HG03139 (cell line): ENCODE measurements at regions not wholly inside any gene's neighbourhood (a gene's known extent, or its start where the extent isn't known, plus 50 kb on each side); places are given as distances from the start of the nearest gene placed in this dataset.
A peak's percentile ranks its signal among the peaks of the same experiment; 100 is the strongest.

Experiments
- ATAC-seq: cut with Tn5 transposase; IDR thresholded peaks from one replicate; pipeline ENCODE4 v1.9.1; 2021; ENCODE audit not compliant: unreplicated experiment

- ATAC-seq: no peak
Observed at GRCh38 chr9:95733741-95734666, 141.5 kb upstream of the ERCC6L2 start.

GRCh38 chr9:95732802-95733688 is 142.4 kb upstream of the ERCC6L2 start:
- ATAC-seq: no peak

GRCh38 chr9:95731876-95732275 is 143.6 kb upstream of the ERCC6L2 start:
- ATAC-seq: no peak

DNA sequence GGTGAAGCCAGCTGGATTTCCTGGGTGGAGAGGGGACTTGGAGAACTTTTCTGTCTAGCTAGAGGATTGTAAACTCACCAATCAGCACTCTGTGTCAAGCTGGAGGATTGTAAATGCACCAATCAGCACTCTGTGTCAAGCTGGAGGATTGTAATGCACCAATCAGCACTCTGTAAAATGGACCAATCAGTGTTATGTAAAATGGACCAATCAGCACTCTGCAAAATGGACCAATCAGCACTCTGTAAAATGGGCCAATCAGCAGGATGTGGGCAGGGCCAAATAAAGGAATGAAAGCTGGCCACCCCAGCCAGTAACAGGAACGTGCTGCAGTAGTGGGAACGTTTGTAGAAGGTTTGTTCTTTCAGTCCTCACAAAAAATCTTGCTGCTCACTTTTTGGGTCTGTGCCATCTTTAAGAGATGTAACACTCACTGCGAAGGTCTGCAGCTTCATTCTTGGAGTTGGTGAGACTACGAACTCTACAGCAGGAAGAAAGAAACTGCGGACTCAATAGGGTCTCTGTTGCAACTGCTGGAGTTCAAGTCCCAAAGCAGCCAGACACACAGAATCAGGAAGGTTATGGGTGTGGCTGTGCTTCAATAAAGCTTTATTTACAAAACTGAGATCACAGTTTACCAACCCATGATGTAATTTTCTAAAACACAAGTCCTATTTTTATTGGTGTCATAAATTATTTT is 145.7 kb upstream of the ERCC6L2 start:
- no peak for ATAC-seq

DNA sequence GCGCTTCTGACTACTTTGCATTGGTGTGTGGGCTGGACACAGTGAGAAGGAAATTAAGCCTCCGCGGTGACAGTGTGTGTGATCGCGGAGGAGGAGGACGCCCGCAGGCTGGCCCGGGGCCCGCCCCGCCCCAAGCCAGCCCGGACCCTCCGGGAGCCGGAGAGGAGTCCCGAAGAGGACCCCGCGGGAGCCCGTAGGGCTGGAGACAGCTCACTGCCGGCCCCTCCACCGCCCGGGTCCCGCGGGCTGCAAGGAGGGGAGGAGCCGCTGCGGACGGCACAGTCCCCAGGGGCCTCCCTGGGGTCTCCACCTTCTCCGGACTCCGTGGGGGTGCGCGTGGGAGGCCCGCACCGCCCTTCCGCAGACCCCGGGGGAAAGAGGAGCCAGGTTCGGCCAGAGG is 146.4 kb upstream of the ERCC6L2 start:
- ATAC-seq: no peak

DNA sequence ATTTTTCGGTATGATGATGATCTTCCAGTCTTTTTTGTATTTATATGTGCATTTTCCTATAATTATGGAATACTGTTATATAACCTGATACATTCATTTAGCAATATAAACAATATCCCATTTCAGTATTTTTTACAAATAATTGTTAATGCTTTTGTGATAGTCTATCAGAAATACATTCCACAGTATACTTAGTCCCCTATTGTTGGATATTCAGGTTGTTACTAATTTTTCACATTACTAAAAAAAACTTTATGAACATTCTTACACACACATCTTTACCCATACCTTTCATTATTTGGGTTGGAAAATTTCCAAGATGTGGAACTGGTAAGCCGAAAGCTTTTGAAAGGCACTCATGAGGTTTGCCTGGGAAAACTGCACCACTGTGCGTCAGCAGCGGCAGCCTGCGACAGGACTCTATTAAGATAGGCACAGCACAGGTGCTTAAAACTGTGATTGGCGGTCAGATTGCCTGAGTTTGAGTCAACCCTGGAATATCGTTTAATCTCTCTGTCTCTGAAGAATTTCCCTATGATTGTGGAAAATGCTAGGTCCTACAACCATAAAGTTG is 147.5 kb upstream of the ERCC6L2 start:
- ATAC-seq: no peak

DNA sequence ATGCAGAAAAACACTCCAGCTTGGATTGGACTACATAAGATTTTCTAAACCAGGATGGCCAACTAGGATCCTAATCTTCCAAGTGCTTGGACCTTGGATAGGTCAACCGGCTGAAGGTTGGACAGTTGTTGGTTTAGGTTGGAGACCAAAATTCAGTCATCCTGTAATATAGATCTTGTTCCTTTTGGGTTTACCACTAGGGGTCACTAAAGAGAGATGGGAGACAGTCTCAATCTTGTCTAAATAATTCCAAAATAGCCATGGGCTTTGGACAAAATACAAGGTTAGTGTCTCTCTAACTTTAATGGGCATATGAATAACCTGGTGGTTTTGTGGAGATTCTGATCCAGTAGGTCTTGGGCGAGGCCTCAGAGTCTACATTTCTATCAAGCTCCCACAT is 148.7 kb upstream of the ERCC6L2 start:
- ATAC-seq: no peak

- peak; percentile 20 for ATAC-seq
Observed at GRCh38 chr9:95725045-95725444, 150.4 kb upstream of the ERCC6L2 start.

- ATAC-seq: peak; percentile 92
Observed at GRCh38 chr9:95724253-95724991, 151.1 kb upstream of the ERCC6L2 start.

DNA sequence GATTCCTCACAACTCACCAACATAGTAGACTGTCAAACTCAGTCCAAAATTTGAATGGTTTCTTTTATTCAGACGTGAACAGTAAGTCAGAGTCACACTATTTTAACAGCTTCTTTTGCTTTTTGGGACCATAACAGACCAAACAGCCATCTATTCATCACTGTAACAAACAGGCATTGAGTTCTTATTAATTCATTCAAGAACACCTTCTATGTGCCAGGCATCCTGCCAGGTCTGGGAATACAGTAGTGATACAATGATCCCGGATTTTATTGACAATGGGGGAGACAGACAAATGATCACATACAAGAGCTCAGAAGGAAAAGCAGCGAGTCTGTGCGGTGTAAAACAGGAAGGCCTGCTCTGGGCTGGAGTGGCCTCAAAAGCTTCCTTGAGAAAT is 153.3 kb upstream of the ERCC6L2 start:
- ATAC-seq: no peak

- no peak for ATAC-seq
Observed at GRCh38 chr9:95721061-95721531, 154.4 kb upstream of the ERCC6L2 start.

GRCh38 chr9:95720496-95720895 is 155.0 kb upstream of the ERCC6L2 start:
- ATAC-seq: no peak

DNA sequence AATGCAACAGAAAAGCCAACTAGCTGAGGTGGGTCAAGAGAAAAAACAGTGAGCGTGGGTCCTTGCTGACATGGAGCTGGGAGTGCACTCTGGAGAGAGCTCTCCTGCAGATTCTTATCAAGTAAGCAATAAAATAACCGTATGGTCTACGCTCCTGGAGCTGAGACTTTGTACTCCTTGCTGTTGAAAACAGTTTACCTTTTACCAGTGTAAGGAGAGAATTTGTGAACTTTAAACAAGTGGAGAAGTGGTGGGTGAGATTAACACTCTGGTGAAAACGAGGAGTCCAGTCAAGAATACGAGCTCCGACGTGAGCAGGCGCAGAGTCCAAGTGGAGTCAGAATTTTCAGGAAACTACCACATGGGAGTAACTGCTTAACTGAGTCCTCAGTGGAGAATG is 156.1 kb upstream of the ERCC6L2 start:
- ATAC-seq: no peak

DNA sequence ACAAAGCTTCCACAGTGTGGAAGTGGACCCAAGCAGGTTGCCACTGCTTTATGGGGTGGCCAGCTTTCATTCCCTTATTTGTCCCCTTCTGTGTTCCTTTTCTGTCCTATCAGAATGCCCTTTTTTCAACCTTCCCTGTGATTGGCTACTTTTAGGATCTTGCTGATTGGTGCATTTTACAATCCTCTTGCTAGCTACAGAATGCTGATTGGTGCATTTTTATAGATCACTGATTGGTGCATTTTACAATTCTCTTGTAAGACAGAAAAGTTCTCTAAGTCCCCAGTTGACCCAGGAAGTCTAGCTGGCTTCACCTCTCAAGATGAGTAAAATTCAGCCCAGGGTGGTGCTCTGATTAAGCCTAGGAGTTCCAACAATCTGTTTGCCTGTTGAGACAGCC is 157.2 kb upstream of the ERCC6L2 start:
- ATAC-seq: no peak

- no peak for ATAC-seq
Observed at GRCh38 chr9:95715868-95716435, 159.5 kb upstream of the ERCC6L2 start.

GRCh38 chr9:95710446-95710845 is 165.0 kb upstream of the ERCC6L2 start:
- no peak for ATAC-seq

- ATAC-seq: no peak
Observed at GRCh38 chr9:95696701-95697100, 178.8 kb upstream of the ERCC6L2 start.

DNA sequence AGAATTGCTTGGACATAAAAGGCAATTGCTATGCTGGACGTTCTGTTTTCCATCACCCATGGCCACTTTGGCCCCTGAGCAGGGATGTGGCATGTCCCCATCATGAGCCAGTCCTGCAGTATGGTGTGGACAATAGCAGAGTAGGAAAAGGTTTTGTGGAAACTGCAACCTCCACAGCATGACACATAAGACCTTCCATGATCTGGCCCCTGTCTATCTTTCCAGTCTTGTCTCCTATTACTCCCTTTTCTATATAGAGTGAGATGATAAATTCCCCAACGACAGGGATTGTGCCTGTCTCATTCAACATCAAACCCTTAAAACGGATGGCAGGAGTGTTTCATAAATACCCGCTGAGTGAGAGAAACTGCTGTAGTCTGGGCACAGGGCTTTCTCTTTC is 174.7 kb upstream of the PTCH1 start:
- no peak for ATAC-seq

GRCh38 chr9:95689669-95690068 is 172.9 kb upstream of the PTCH1 start:
- no peak for ATAC-seq

DNA sequence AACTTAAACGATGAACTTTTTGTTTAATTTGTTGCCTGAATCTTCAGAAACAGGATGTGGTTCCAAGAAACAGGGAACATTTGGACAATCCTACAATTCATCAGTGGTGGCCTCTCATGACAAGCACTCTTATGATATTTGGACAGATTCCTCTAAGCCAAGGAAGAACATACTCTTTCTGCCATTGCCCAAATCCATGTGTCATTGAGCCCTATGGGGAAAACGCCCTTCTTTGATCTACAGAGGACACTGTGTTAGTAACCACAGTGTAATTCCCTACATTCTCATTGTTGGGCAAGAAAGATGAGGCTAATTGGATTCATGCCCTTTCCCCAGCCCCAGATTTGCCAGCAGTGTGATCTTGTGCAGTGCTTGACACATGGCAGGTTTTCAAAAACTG is 167.7 kb upstream of the PTCH1 start:
- ATAC-seq: no peak
